ENCODE measurements at regions not wholly inside any gene's neighbourhood (a gene's known extent, or its start where the extent isn't known, plus 50 kb on each side); places are given as distances from the start of the nearest gene placed in this dataset.

- no peaks in the 10 kb centered on the region for H3K4me1 ChIP-seq (ENCODE audit: control insufficient read depth, insufficient read depth, low read length)
- TF ChIP-seq, protein P1, sequence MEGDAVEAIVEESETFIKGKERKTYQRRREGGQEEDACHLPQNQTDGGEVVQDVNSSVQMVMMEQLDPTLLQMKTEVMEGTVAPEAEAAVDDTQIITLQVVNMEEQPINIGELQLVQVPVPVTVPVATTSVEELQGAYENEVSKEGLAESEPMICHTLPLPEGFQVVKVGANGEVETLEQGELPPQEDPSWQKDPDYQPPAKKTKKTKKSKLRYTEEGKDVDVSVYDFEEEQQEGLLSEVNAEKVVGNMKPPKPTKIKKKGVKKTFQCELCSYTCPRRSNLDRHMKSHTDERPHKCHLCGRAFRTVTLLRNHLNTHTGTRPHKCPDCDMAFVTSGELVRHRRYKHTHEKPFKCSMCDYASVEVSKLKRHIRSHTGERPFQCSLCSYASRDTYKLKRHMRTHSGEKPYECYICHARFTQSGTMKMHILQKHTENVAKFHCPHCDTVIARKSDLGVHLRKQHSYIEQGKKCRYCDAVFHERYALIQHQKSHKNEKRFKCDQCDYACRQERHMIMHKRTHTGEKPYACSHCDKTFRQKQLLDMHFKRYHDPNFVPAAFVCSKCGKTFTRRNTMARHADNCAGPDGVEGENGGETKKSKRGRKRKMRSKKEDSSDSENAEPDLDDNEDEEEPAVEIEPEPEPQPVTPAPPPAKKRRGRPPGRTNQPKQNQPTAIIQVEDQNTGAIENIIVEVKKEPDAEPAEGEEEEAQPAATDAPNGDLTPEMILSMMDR (conservative IDR thresholded peaks at IDR 0.05): no peak
- no peak overlapping the region for H3K27ac ChIP-seq (ENCODE audit: low read depth, low read length)
- no peaks in the 10 kb centered on the region for H3K27me3 Mint-ChIP-seq (ENCODE audit: insufficient read depth)
- H3K27ac Mint-ChIP-seq: no peak overlapping the region
- no peak overlapping the region for H3K9ac ChIP-seq (ENCODE audit: extremely low read depth, low read length, poor library complexity, severe bottlenecking)
- H3K27me3 ChIP-seq (ENCODE audit: control insufficient read depth, insufficient read depth, low read length, poor library complexity, severe bottlenecking): no peaks in the 10 kb centered on the region
- no peaks in the 10 kb centered on the region for H3K4me1 Mint-ChIP-seq
- no peak for DNase-seq
- 93 to 100% methylated on average over 1 of the region's 1 CpG for WGBS, 2 experiments (ENCODE audit: insufficient coverage in 1 of 2, insufficient read length in 1 of 2)
- no peaks in the 10 kb centered on the region for H3K9me3 Mint-ChIP-seq
- H3K4me3 ChIP-seq (ENCODE audit: low read length): no peak overlapping the region
- no peaks in the 10 kb centered on the region for H3K36me3 Mint-ChIP-seq (ENCODE audit: low read depth)
- H3K4me3 Mint-ChIP-seq: no peak overlapping the region
- H3K36me3 ChIP-seq (ENCODE audit: control insufficient read depth, insufficient read depth, low read length): no peaks in the 10 kb centered on the region
- no peaks in the 10 kb centered on the region for H3K9me3 ChIP-seq (ENCODE audit: control insufficient read depth, low read length)
Measured at GRCh38 chr5:26828294-26828693, 210.1 kb downstream of the CDH9 start.

DNA sequence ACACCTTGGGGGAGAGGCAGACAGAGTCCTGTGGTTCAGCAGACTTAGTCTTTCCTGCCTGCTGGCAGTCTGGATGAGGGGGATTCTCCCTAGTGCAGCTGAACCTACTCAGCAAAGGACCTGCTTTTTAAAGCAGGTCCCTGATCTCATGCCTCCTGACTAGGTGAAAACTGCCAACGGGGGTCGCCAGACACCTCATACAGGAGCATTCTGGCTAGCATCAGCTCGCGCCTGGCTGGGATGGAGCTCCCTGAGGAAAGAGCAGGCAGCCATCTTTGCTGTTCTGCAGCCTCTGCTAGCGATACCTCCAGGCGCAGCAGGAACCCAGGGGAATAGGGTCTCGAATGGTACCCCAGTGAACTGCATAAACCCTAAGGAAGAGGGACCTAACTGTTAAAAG lies 225.2 kb downstream of the CDH9 start:
- no peaks in the 10 kb centered on the region for H3K4me1 ChIP-seq (ENCODE audit: control insufficient read depth, insufficient read depth, low read length)
- no peaks in the 10 kb centered on the region for H3K27me3 Mint-ChIP-seq (ENCODE audit: insufficient read depth)
- DNase-seq: peak; percentile 71
- no peak overlapping the region for H3K27ac Mint-ChIP-seq
- peaks cover 8% of the 10 kb centered on the region for H3K9me3 Mint-ChIP-seq
- no peak overlapping the region for H3K9ac ChIP-seq (ENCODE audit: extremely low read depth, low read length, poor library complexity, severe bottlenecking)
- H3K36me3 ChIP-seq (ENCODE audit: control insufficient read depth, insufficient read depth, low read length): no peaks in the 10 kb centered on the region
- H3K9me3 ChIP-seq (ENCODE audit: control insufficient read depth, low read length): no peaks in the 10 kb centered on the region
- H3K4me3 Mint-ChIP-seq: no peak overlapping the region
- H3K36me3 Mint-ChIP-seq (ENCODE audit: low read depth): no peaks in the 10 kb centered on the region
- H3K4me3 ChIP-seq (ENCODE audit: low read length): no peak overlapping the region
- 90 to 93% methylated on average over 5 to 7 of the region's 7 CpGs for WGBS, 2 experiments (ENCODE audit: insufficient coverage in 1 of 2, insufficient read length in 1 of 2)
- TF ChIP-seq, protein P1 (conservative IDR thresholded peaks at IDR 0.05): peak; percentile 35
- H3K4me1 Mint-ChIP-seq: no peaks in the 10 kb centered on the region
- no peaks in the 10 kb centered on the region for H3K27me3 ChIP-seq (ENCODE audit: control insufficient read depth, insufficient read depth, low read length, poor library complexity, severe bottlenecking)
- H3K27ac ChIP-seq (ENCODE audit: low read depth, low read length): no peak overlapping the region

DNA sequence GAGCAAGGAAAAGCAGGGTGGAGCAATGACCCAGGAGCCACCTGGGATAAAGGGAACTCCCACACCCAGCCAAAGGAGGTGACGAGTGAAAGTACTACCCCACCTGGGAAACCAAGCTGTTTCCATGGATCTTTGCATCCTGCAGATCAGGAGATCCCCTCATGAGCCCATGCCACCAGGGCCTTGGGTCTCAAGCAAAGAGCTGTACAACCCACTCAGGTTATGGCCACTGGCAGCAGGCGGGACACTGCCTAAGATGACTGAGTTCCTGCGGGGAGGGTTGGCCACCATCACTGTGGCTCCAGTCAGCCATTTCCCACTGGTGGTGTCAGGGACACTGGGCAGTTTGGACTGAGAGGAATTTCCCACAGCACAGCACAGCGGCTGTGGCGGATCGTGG lies 225.7 kb downstream of the CDH9 start:
- Mint-ChIP-seq H3K4me3 (no peak overlapping the region), H3K4me1 (no peaks in the 10 kb centered on the region), H3K36me3 (ENCODE audit: low read depth) (no peaks in the 10 kb centered on the region), H3K27me3 (ENCODE audit: insufficient read depth) (no peaks in the 10 kb centered on the region), H3K9me3 (peaks cover 8% of the 10 kb centered on the region), H3K27ac (no peak overlapping the region)
- Histone ChIP-seq H3K4me3 (ENCODE audit: low read length) (no peak overlapping the region), H3K9ac (ENCODE audit: extremely low read depth, low read length, poor library complexity, severe bottlenecking) (no peak overlapping the region), H3K36me3 (ENCODE audit: control insufficient read depth, insufficient read depth, low read length) (no peaks in the 10 kb centered on the region), H3K4me1 (ENCODE audit: control insufficient read depth, insufficient read depth, low read length) (no peaks in the 10 kb centered on the region), H3K9me3 (ENCODE audit: control insufficient read depth, low read length) (no peaks in the 10 kb centered on the region), H3K27me3 (ENCODE audit: control insufficient read depth, insufficient read depth, low read length, poor library complexity, severe bottlenecking) (no peaks in the 10 kb centered on the region), H3K27ac (ENCODE audit: low read depth, low read length) (no peak overlapping the region)
- whole genome bisulfite sequencing, 2 experiments (ENCODE audit: insufficient coverage in 1 of 2, insufficient read length in 1 of 2): 95 to 97% methylated on average over 4 to 6 of the region's 6 CpGs
- TF ChIP-seq, protein P1 (conservative IDR thresholded peaks at IDR 0.05): no peak
- no peak for DNase-seq

Data from endodermal cell (in vitro differentiated cells).